Fibroblast of lung (primary cell): ENCODE measurements at regions not wholly inside any gene's neighbourhood (a gene's known extent, or its start where the extent isn't known, plus 50 kb on each side); places are given as distances from the start of the nearest gene placed in this dataset.

Experiments used
- CTCF ChIP-seq, 2 donors: IDR thresholded peaks in 1 of 2; conservative IDR thresholded peaks in 1 of 2; 1 replicate in 1 of 2; 2 replicates in 1 of 2; pipeline ENCODE4 v1.5.1; 2011 to 2012; ENCODE audit warnings: low read length in 2 of 2, control low read depth in 1 of 2, inconsistent platforms in 1 of 2, low read depth in 1 of 2, mild to moderate bottlenecking in 1 of 2
- EZH2 ChIP-seq: IDR thresholded peaks from 2 replicates; pipeline ENCODE4 v1.5.1; 2012; ENCODE audit warnings: low read length, control low read depth, mild to moderate bottlenecking; ENCODE audit errors: missing control alignments

GRCh38 chr10:131775433-131775832 is 125.4 kb upstream of the PPP2R2D start:
- TF ChIP-seq CTCF (conservative IDR thresholded peaks at IDR 0.05 in 1 of 2, IDR thresholded peaks at IDR 0.05 in 1 of 2; ENCODE audit: low read depth in 1 of 2, low read length in 2 of 2) (no peak), EZH2 (no peak)
